T-cell (primary cell): ENCODE measurements at regions not wholly inside any gene's neighbourhood (a gene's known extent, or its start where the extent isn't known, plus 50 kb on each side); places are given as distances from the start of the nearest gene placed in this dataset.

Experiments
- ATAC-seq, 4 experiments: fragments of 200-7000 bp in 3 of 4; fragments of 150-1000 bp in 1 of 4; cut with Tn5 transposase; replicated peaks in 1 of 4; 1 replicate in 3 of 4; 2 replicates in 1 of 4; pipeline ENCODE4 v1.10.0; 2021; ENCODE audit warnings: moderate library complexity in 3 of 4, mild to moderate bottlenecking in 2 of 4, moderate number of reproducible peaks in 1 of 4
- CTCF ChIA-PET, 2 donors: fragments of 300-600 bp; sonication (Branson Sonifier 250); formaldehyde crosslinking; loops; one replicate each; lab custom pipeline; 2022; ENCODE audit warnings: antibody characterized with exemption in 2 of 2; lab: Charles Lee
- POLR2A ChIA-PET, 2 donors: fragments of 300-600 bp; sonication (Branson Sonifier 250); formaldehyde crosslinking; loops; one replicate each; lab custom pipeline; 2022; ENCODE audit warnings: antibody characterized with exemption in 2 of 2; lab: Charles Lee
- DNase-seq, 35 experiments: peaks; one replicate each; pipeline versions ENCODE4 v3.0.0 to v3.0.0-alpha.2; 2013 to 2023
- H3K27ac ChIP-seq: one replicate; pipeline ENCODE4 v1.5.1; 2013; ENCODE audit warnings: low read length
- H3K27me3 ChIP-seq, 2 experiments: replicated peaks in 1 of 2; 1 replicate in 1 of 2; 2 replicates in 1 of 2; pipeline versions ENCODE4 v1.6.1 to v1.7.0; 2013; ENCODE audit warnings: low read length in 1 of 2, mixed read lengths in 1 of 2; ENCODE audit not compliant: control insufficient read depth in 2 of 2, insufficient read depth in 2 of 2; ENCODE audit errors: extremely low read depth in 1 of 2
- H3K36me3 ChIP-seq, 2 donors: 1 replicate in 1 of 2; 2 replicates in 1 of 2; pipeline versions ENCODE4 v1.6.1 to v1.7.0; 2013; ENCODE audit warnings: low read length in 1 of 2; ENCODE audit not compliant: control insufficient read depth in 2 of 2, insufficient read depth in 1 of 2; ENCODE audit errors: extremely low read depth in 1 of 2
- H3K4me1 ChIP-seq, 2 experiments: 1 replicate in 1 of 2; 2 replicates in 1 of 2; pipeline versions ENCODE4 v1.6.1 to v1.7.0; 2013; ENCODE audit warnings: low read length in 2 of 2, mixed read lengths in 1 of 2; ENCODE audit not compliant: insufficient read depth in 2 of 2, control insufficient read depth in 1 of 2; ENCODE audit errors: extremely low read depth in 1 of 2
- H3K4me3 ChIP-seq, 2 donors: 1 replicate in 1 of 2; 2 replicates in 1 of 2; pipeline versions ENCODE4 v1.5.1 to v1.7.0; 2013; ENCODE audit warnings: mild to moderate bottlenecking in 2 of 2, low read length in 1 of 2, moderate library complexity in 1 of 2; ENCODE audit not compliant: control insufficient read depth in 1 of 2; ENCODE audit errors: extremely low read depth in 1 of 2
- H3K9me3 ChIP-seq: 2 replicates; pipeline ENCODE4 v1.7.0; 2013
- H3K27ac Mint-ChIP-seq, 2 donors: one replicate each; pipeline ENCODE4 v1.8.0; 2020 to 2021; ENCODE audit warnings: mild to moderate bottlenecking in 2 of 2, mixed read lengths in 2 of 2
- H3K27me3 Mint-ChIP-seq, 2 donors: one replicate each; pipeline ENCODE4 v1.8.0; 2021 to 2022; ENCODE audit warnings: mixed read lengths in 2 of 2
- H3K36me3 Mint-ChIP-seq: one replicate; pipeline ENCODE4 v1.8.0; 2021; ENCODE audit warnings: mixed read lengths
- H3K4me1 Mint-ChIP-seq, 3 donors: one replicate each; pipeline ENCODE4 v1.8.0; 2020 to 2022; ENCODE audit warnings: mixed read lengths in 3 of 3, mild to moderate bottlenecking in 1 of 3
- H3K4me3 Mint-ChIP-seq, 3 donors: one replicate each; pipeline ENCODE4 v1.8.0; 2020 to 2022; ENCODE audit warnings: mild to moderate bottlenecking in 3 of 3, mixed read lengths in 3 of 3, moderate library complexity in 3 of 3
- H3K9me3 Mint-ChIP-seq, 3 donors: one replicate each; pipeline ENCODE4 v1.8.0; 2020 to 2022; ENCODE audit warnings: mixed read lengths in 3 of 3
- WGBS: methylation state at CpG from one replicate; pipeline ENCODE4 v1.1.5; 2013; ENCODE audit warnings: missing lambda C conversion rate; ENCODE audit not compliant: insufficient coverage; 5-methylcytosine and 5-hydroxymethylcytosine counted together

- no peak overlapping the region for H3K4me3 ChIP-seq
- ChIA-PET POLR2A (no interaction called here), CTCF (no interaction called here)
- no peak for ATAC-seq
- H3K4me1 Mint-ChIP-seq = no peaks in the 10 kb centered on the region
- H3K27ac ChIP-seq = no peak overlapping the region
- no peak overlapping the region for H3K4me3 Mint-ChIP-seq
- H3K9me3 ChIP-seq = no peaks in the 10 kb centered on the region
- no peaks in the 10 kb centered on the region for H3K27me3 ChIP-seq
- H3K9me3 Mint-ChIP-seq = no peaks in the 10 kb centered on the region
- peaks cover 3% of the 10 kb centered on the region in 2 donors for H3K27me3 Mint-ChIP-seq
- H3K4me1 ChIP-seq = no peaks in the 10 kb centered on the region
- no peaks in the 10 kb centered on the region for H3K36me3 ChIP-seq
- no peak overlapping the region for H3K27ac Mint-ChIP-seq
- H3K36me3 Mint-ChIP-seq = no peaks in the 10 kb centered on the region
- no CpG with 5 or more reads among the region's 1 CpG for WGBS
- DNase-seq = no peak
These were observed 419.5 kb downstream of the MFSD1 start for GRCh38 chr3:159221335-159221734.

DNA sequence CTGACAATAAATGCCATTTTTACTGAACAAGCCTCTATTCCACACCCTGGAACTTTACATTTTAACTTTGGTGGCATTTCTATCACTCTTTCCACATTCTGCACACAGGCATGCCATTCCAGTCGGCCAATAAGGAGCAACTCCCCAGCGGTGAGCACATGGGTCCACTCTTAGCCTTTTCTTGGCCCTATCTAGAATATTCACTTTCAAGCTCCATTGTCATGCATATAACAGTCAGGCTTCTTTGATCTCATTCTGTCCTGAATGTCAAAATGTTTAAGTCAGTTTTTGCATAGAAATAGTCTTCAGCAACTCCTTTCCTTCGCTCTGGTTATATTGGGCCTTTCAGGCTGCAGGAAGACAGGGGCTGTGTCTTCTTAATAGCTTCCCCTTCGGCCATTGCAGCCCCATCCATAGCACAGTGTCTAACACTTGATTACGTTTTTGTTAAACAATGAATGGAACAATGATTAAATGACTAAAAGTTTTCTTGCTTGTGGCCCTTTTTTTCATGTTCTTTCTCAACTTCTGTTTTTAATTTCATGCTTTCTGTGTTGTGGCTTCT, 427.3 kb downstream of the MFSD1 start:
- Mint-ChIP-seq H3K36me3 (no peaks in the 10 kb centered on the region), H3K9me3 (peaks cover 0 to 4% (median 3%) of the 10 kb centered on the region in 3 donors), H3K27me3 (peaks cover 3% of the 10 kb centered on the region in 2 donors), H3K4me1 (no peaks in the 10 kb centered on the region), H3K4me3 (no peak overlapping the region), H3K27ac (no peak overlapping the region)
- 83% methylated on average over 2 of the region's 5 CpGs for WGBS
- DNase-seq (no peak), ATAC-seq (no peak)
- Histone ChIP-seq H3K27ac (no peak overlapping the region), H3K36me3 (no peaks in the 10 kb centered on the region), H3K4me3 (no peak overlapping the region), H3K4me1 (no peaks in the 10 kb centered on the region), H3K27me3 (no peaks in the 10 kb centered on the region), H3K9me3 (no peaks in the 10 kb centered on the region)
- ChIA-PET CTCF (no interaction called here), POLR2A (no interaction called here)

DNA sequence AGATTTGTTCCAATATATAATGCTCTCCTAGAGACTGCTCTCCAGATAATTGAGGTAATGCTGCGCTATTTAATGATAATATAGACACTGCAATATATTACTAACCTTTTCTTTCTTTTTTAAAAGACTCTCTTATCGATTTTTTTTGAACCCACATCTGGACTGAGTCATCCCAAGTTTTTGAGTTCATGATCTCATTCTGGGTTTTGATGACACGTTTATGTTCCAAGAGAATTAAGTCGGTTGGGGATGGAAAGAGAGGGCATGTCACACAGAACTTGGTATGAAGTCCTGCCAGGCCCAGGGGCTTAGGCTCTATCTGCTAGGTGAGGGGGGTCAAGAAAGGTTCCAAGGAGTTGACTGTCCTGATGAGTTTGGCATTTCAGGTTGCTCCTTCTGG, 431.1 kb downstream of the MFSD1 start:
- ChIA-PET CTCF (no interaction called here), POLR2A (no interaction called here)
- Histone ChIP-seq H3K27me3 (no peaks in the 10 kb centered on the region), H3K4me3 (no peak overlapping the region), H3K36me3 (no peaks in the 10 kb centered on the region), H3K9me3 (no peaks in the 10 kb centered on the region), H3K27ac (no peak overlapping the region), H3K4me1 (no peaks in the 10 kb centered on the region)
- Mint-ChIP-seq H3K27ac (no peak overlapping the region), H3K27me3 (peaks cover 0 to 5% of the 10 kb centered on the region in 2 donors), H3K36me3 (no peaks in the 10 kb centered on the region), H3K9me3 (peaks cover 0 to 4% (median 3%) of the 10 kb centered on the region in 3 donors), H3K4me1 (no peaks in the 10 kb centered on the region), H3K4me3 (no peak overlapping the region)
- WGBS = 69% methylated on average over 2 of the region's 4 CpGs
- ATAC-seq (no peak), DNase-seq (no peak)

DNA sequence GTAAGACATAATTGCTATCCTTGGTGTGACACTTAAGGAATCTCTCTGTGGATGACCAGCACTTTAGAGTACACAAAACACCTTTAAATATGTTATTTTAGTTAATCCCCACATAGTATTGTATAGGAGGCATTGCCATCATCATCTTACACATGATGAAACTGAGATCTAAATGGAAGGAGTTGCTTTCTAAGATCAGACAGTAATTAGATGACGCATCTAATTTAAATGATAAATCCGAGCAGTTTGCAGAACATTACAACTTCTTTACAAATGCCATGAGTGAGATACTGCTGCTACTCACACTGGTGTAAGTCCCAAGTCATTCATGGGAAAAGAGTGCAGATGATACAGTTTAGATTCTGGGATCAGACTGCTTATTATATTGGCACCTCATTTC, 431.9 kb downstream of the MFSD1 start:
- no peaks in the 10 kb centered on the region for H3K36me3 ChIP-seq
- Mint-ChIP-seq H3K4me1 (no peaks in the 10 kb centered on the region), H3K36me3 (no peaks in the 10 kb centered on the region), H3K4me3 (no peak overlapping the region), H3K27me3 (peaks cover 0 to 7% of the 10 kb centered on the region in 2 donors), H3K27ac (no peak overlapping the region), H3K9me3 (peaks cover 0 to 4% (median 3%) of the 10 kb centered on the region in 3 donors)
- WGBS = no CpG with 5 or more reads among the region's 2 CpGs
- CTCF ChIA-PET = no interaction called here
- no peaks in the 10 kb centered on the region for H3K27me3 ChIP-seq
- H3K4me3 ChIP-seq = no peak overlapping the region
- H3K27ac ChIP-seq = no peak overlapping the region
- H3K9me3 ChIP-seq = no peaks in the 10 kb centered on the region
- ATAC-seq = no peak
- DNase-seq = no peak
- POLR2A ChIA-PET = no interaction called here
- no peaks in the 10 kb centered on the region for H3K4me1 ChIP-seq

DNA sequence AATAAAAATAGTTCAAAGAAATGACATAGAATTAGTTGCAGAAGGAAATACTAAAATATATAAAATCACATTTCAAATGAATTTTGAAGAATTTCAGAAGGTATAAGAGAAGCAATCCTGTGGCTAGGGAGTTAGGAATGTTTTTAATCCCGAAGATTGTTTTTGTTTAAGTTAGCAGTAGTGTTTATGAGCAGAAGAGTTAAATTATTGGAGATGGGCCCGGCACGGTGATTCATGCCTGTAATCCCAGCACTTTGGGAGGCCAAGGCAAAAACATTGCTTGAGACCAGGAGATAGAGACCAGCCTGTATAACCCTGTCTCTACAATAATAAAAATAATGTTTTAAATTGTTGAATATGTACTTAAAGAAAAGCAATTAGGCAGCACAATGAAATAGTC, 432.5 kb downstream of the MFSD1 start:
- 40% methylated on average over 1 of the region's 3 CpGs for WGBS

GRCh38 chr3:159236321-159236720, 434.5 kb downstream of the MFSD1 start:
- Mint-ChIP-seq H3K9me3 (no peaks in the 10 kb centered on the region), H3K27me3 (peaks cover 0 to 8% of the 10 kb centered on the region in 2 donors), H3K27ac (no peak overlapping the region), H3K36me3 (no peaks in the 10 kb centered on the region), H3K4me1 (no peaks in the 10 kb centered on the region), H3K4me3 (no peak overlapping the region)
- POLR2A ChIA-PET = no interaction called here
- Histone ChIP-seq H3K27me3 (no peaks in the 10 kb centered on the region), H3K27ac (no peak overlapping the region), H3K4me1 (no peaks in the 10 kb centered on the region), H3K4me3 (no peak overlapping the region), H3K9me3 (no peaks in the 10 kb centered on the region), H3K36me3 (no peaks in the 10 kb centered on the region)
- ATAC-seq (no peak), DNase-seq (no peak)
- CTCF ChIA-PET = no interaction called here
- WGBS = no CpG with 5 or more reads among the region's 1 CpG

More for the DNA sequence above, 432.5 kb downstream of the MFSD1 start:
- CTCF ChIA-PET = no interaction called here
- POLR2A ChIA-PET = no interaction called here
- Histone ChIP-seq H3K27me3 (no peaks in the 10 kb centered on the region), H3K36me3 (no peaks in the 10 kb centered on the region), H3K9me3 (no peaks in the 10 kb centered on the region), H3K27ac (no peak overlapping the region), H3K4me1 (no peaks in the 10 kb centered on the region), H3K4me3 (no peak overlapping the region)
- Mint-ChIP-seq H3K36me3 (no peaks in the 10 kb centered on the region), H3K27ac (no peak overlapping the region), H3K4me1 (no peaks in the 10 kb centered on the region), H3K9me3 (peaks cover 0 to 4% (median 3%) of the 10 kb centered on the region in 3 donors), H3K27me3 (peaks cover 0 to 8% of the 10 kb centered on the region in 2 donors), H3K4me3 (no peak overlapping the region)
- DNase-seq (no peak), ATAC-seq (no peak)

GRCh38 chr3:159237226-159237625, 435.4 kb downstream of the MFSD1 start:
- H3K4me1 ChIP-seq = no peaks in the 10 kb centered on the region
- peaks cover 4 to 10% of the 10 kb centered on the region in 2 donors for H3K27me3 Mint-ChIP-seq
- H3K27ac ChIP-seq = no peak overlapping the region
- H3K9me3 Mint-ChIP-seq = no peaks in the 10 kb centered on the region
- POLR2A ChIA-PET = no interaction called here
- H3K4me3 ChIP-seq = no peak overlapping the region
- no peaks in the 10 kb centered on the region for H3K36me3 ChIP-seq
- H3K27me3 ChIP-seq = no peaks in the 10 kb centered on the region
- ATAC-seq (no peak), DNase-seq (no peak)
- CTCF ChIA-PET = no interaction called here
- no peak overlapping the region for H3K27ac Mint-ChIP-seq
- H3K4me3 Mint-ChIP-seq = no peak overlapping the region
- H3K36me3 Mint-ChIP-seq = no peaks in the 10 kb centered on the region
- no peaks in the 10 kb centered on the region for H3K4me1 Mint-ChIP-seq
- no CpG with 5 or more reads among the region's 3 CpGs for WGBS
- no peaks in the 10 kb centered on the region for H3K9me3 ChIP-seq
